ENCODE measurements at regions not wholly inside any gene's neighbourhood (a gene's known extent, or its start where the extent isn't known, plus 50 kb on each side); places are given as distances from the start of the nearest gene placed in this dataset.

- no peak for TF ChIP-seq CTCF (IDR thresholded peaks at IDR 0.05)
- TF ChIP-seq POLR2A (IDR thresholded peaks at IDR 0.05), result no peak
Measured at GRCh38 chr2:190744041-190744440, 95.2 kb downstream of the NAB1 start.
